GM12891 (cell line): ENCODE measurements at regions not wholly inside any gene's neighbourhood (a gene's known extent, or its start where the extent isn't known, plus 50 kb on each side); places are given as distances from the start of the nearest gene placed in this dataset.

Experiments used
- PAX5 ChIP-seq: IDR thresholded peaks from 2 replicates; pipeline ENCODE4 v1.6.1; 2011; ENCODE audit warnings: low read length, moderate library complexity, mild to moderate bottlenecking; ENCODE audit not compliant: insufficient read depth, severe bottlenecking
- POLR2A ChIP-seq: IDR thresholded peaks from 2 replicates; pipeline ENCODE4 v1.6.1; 2011; ENCODE audit warnings: low read depth, low read length, control low read depth
- POLR2AphosphoS5 ChIP-seq: IDR thresholded peaks from 2 replicates; pipeline ENCODE4 v1.6.1; 2011; ENCODE audit warnings: low read depth, low read length, control low read depth
- POU2F2 ChIP-seq: IDR thresholded peaks from 2 replicates; pipeline ENCODE4 v1.6.1; 2011; ENCODE audit warnings: low read depth, mild to moderate bottlenecking, control low read depth, low read length, moderate library complexity
- SPI1 ChIP-seq: IDR thresholded peaks from 2 replicates; pipeline ENCODE4 v1.6.1; 2011; ENCODE audit warnings: low read depth, low read length, control low read depth
- TAF1 ChIP-seq: IDR thresholded peaks from 2 replicates; pipeline ENCODE4 v1.6.1; 2011; ENCODE audit warnings: low read depth, low read length, control low read depth

DNA sequence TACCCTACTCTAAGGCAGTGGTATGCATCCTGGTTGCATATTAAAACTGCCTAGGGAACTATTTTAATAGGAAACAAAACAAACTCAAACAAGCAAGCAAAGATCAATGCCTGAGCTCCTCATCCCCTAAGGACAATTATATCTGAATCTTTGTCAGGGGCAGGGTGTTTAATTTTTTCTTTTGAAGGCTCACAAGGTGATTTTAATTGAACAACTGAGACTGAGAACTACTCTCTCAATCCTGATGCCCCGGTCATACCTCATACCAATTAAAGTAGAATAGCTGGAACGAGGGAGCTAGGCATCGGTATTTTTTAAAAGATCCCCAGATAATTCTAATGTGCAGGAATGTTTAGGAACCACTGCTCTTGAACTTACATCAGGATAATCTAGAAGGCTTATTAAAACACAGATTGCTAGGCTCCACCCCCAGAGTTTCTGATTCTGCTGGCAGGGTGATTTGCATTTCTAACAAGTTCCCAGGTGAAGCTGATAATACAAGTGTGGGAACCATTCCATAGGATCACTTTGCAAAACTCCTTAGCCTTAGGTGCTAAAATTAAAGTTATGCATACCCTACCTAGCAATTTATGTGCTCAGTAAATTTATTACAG, 416.5 kb downstream of the GUCY1A2 start:
- TF ChIP-seq POLR2A: no peak
- no peak for TF ChIP-seq POU2F2
- TF ChIP-seq POLR2AphosphoS5: no peak
- TF ChIP-seq TAF1: no peak
- TF ChIP-seq SPI1: no peak
- TF ChIP-seq PAX5: no peak
